Panc1 (cell line): ENCODE measurements at regions not wholly inside any gene's neighbourhood (a gene's known extent, or its start where the extent isn't known, plus 50 kb on each side); places are given as distances from the start of the nearest gene placed in this dataset.

Experiments used
- ATAC-seq: fragments of 200-7000 bp; cut with Tn5 transposase; 2 replicates; pipeline ENCODE4 v1.9.1; 2020; ENCODE audit warnings: mild to moderate bottlenecking, moderate library complexity
- BruUV-seq: library from RNA; stranded (reverse); fragments of 400-500 nt; replicated peaks from 2 replicates; lab custom pipeline; 2021; lab: Mats Ljungman, UMichigan
- CTCF ChIA-PET: fragments of 300-600 bp; sonication (Branson Sonifier 250); formaldehyde crosslinking; loops from one replicate; lab custom pipeline; 2022; ENCODE audit warnings: antibody characterized with exemption; lab: Charles Lee
- POLR2A ChIA-PET: fragments of 300-600 bp; sonication (Branson Sonifier 250); formaldehyde crosslinking; loops from one replicate; lab custom pipeline; 2022; ENCODE audit warnings: antibody characterized with exemption; lab: Charles Lee
- DNase-seq: peaks from one replicate; pipeline ENCODE4 v3.0.0-alpha.2; 2010; ENCODE audit warnings: low read depth, low spot score
- H3K27ac ChIP-seq: 2 replicates; pipeline ENCODE4 v1.5.1; 2011; ENCODE audit warnings: mild to moderate bottlenecking, low read length, inconsistent platforms
- H3K27me3 ChIP-seq: fragments of 200-500 bp; sonication (Bioruptor generic); 2 replicates; pipeline ENCODE4 v1.6.0; 2014; ENCODE audit warnings: low read length, inconsistent platforms; ENCODE audit not compliant: control insufficient read depth, insufficient read depth
- H3K36me3 ChIP-seq: fragments of 200-500 bp; sonication (Bioruptor generic); 2 replicates; pipeline ENCODE4 v1.5.1; 2014; ENCODE audit warnings: inconsistent platforms, mild to moderate bottlenecking, low read length, moderate library complexity; ENCODE audit not compliant: control insufficient read depth, insufficient read depth
- H3K4me1 ChIP-seq: 2 replicates; pipeline ENCODE4 v1.5.1; 2011; ENCODE audit warnings: inconsistent platforms, mild to moderate bottlenecking, low read length, moderate library complexity; ENCODE audit not compliant: control insufficient read depth, insufficient read depth
- H3K4me3 ChIP-seq, 2 experiments: 2 replicates each; pipeline ENCODE4 v1.5.1; 2011 to 2012; ENCODE audit warnings: low read depth in 2 of 2, low read length in 2 of 2, mild to moderate bottlenecking in 2 of 2, inconsistent platforms in 1 of 2, moderate library complexity in 1 of 2
- H3K9me3 ChIP-seq: fragments of 200-500 bp; sonication (Bioruptor generic); 2 replicates; pipeline ENCODE4 v1.5.1; 2014; ENCODE audit warnings: low read depth, mild to moderate bottlenecking, inconsistent platforms, low read length, moderate library complexity; ENCODE audit not compliant: control insufficient read depth, insufficient read depth
- POLR2AphosphoS5 ChIP-seq: IDR thresholded peaks from 2 replicates; pipeline ENCODE4 v1.6.1; 2012; ENCODE audit warnings: mild to moderate bottlenecking, low read depth, low read length, moderate library complexity
- SIN3A ChIP-seq: IDR thresholded peaks from 2 replicates; pipeline ENCODE4 v1.6.1; 2012; ENCODE audit warnings: low read depth, mild to moderate bottlenecking, low read length, moderate library complexity, borderline replicate concordance; ENCODE audit not compliant: insufficient read depth
- TCF7L2 ChIP-seq: IDR thresholded peaks from 2 replicates; pipeline ENCODE4 v1.6.1; 2011; ENCODE audit warnings: mild to moderate bottlenecking, low read depth, low read length, inconsistent platforms
- in situ Hi-C: cut with HindIII; loops from 2 replicates; pipeline ENCODE4 v1.10.0; 2016; ENCODE audit warnings: low sequenced_read_pairs, low pct_unique_long_range_greater_than_20kb
- intact Hi-C: fragments of 100-400 bp; cut with micrococcal nuclease; formaldehyde crosslinking; loops from one replicate; pipeline ENCODE4 v1.10.0; 2022; ENCODE audit not compliant: unreplicated experiment
- TF ChIP-seq, protein P1 (sequence below): fragments of 450-650 bp; IDR thresholded peaks from 2 replicates; pipeline ENCODE4 v1.5.1; 2017; ENCODE audit warnings: mild to moderate bottlenecking
- TF ChIP-seq, protein P2 (sequence below), 2 experiments: IDR thresholded peaks; 2 replicates each; pipeline ENCODE4 v1.6.1; 2011 to 2012; ENCODE audit warnings: low read depth in 2 of 2, control low read depth in 1 of 2, low read length in 1 of 2, mild to moderate bottlenecking in 1 of 2, moderate library complexity in 1 of 2; ENCODE audit not compliant: insufficient read depth in 1 of 2

DNA sequence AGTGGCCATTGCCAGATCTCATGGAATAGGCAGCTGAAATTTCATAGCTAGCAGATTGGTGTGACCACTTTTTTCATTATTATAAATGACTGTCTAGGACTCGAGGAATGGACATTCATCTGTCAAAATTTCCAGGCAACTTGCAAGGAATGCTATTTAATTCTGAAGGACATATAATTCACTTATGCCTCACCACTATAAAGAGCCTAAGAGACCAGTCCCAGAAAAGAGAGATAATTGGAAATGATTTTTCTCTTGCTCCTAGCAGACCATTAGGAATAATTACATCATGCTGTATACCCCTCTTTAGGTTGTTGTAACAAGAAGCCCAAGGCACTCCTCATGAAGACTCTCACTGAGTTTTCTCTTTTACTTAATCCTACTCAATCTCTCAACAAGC lies 557.4 kb upstream of the RAB6C start:
- TF ChIP-seq TCF7L2: no peak
- TF ChIP-seq, protein P1, sequence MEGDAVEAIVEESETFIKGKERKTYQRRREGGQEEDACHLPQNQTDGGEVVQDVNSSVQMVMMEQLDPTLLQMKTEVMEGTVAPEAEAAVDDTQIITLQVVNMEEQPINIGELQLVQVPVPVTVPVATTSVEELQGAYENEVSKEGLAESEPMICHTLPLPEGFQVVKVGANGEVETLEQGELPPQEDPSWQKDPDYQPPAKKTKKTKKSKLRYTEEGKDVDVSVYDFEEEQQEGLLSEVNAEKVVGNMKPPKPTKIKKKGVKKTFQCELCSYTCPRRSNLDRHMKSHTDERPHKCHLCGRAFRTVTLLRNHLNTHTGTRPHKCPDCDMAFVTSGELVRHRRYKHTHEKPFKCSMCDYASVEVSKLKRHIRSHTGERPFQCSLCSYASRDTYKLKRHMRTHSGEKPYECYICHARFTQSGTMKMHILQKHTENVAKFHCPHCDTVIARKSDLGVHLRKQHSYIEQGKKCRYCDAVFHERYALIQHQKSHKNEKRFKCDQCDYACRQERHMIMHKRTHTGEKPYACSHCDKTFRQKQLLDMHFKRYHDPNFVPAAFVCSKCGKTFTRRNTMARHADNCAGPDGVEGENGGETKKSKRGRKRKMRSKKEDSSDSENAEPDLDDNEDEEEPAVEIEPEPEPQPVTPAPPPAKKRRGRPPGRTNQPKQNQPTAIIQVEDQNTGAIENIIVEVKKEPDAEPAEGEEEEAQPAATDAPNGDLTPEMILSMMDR: no peak
- TF ChIP-seq SIN3A: no peak
- TF ChIP-seq, protein P2, sequence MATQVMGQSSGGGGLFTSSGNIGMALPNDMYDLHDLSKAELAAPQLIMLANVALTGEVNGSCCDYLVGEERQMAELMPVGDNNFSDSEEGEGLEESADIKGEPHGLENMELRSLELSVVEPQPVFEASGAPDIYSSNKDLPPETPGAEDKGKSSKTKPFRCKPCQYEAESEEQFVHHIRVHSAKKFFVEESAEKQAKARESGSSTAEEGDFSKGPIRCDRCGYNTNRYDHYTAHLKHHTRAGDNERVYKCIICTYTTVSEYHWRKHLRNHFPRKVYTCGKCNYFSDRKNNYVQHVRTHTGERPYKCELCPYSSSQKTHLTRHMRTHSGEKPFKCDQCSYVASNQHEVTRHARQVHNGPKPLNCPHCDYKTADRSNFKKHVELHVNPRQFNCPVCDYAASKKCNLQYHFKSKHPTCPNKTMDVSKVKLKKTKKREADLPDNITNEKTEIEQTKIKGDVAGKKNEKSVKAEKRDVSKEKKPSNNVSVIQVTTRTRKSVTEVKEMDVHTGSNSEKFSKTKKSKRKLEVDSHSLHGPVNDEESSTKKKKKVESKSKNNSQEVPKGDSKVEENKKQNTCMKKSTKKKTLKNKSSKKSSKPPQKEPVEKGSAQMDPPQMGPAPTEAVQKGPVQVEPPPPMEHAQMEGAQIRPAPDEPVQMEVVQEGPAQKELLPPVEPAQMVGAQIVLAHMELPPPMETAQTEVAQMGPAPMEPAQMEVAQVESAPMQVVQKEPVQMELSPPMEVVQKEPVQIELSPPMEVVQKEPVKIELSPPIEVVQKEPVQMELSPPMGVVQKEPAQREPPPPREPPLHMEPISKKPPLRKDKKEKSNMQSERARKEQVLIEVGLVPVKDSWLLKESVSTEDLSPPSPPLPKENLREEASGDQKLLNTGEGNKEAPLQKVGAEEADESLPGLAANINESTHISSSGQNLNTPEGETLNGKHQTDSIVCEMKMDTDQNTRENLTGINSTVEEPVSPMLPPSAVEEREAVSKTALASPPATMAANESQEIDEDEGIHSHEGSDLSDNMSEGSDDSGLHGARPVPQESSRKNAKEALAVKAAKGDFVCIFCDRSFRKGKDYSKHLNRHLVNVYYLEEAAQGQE (IDR thresholded peaks at IDR 0.05; ENCODE audit: insufficient read depth in 1 of 2, low read depth in 2 of 2, low read length in 1 of 2): no peak
- no peak for TF ChIP-seq POLR2AphosphoS5
- in situ Hi-C loops: no loop called here
- ChIA-PET CTCF (no interaction called here), POLR2A (no interaction called here)
- no peak for ATAC-seq
- no peak overlapping the region for H3K27ac ChIP-seq
- no peaks in the 10 kb centered on the region; the same call in 1 of the 2 replicates for H3K27me3 ChIP-seq
- no peaks in the 10 kb centered on the region for H3K4me1 ChIP-seq
- H3K36me3 ChIP-seq: no peaks in the 10 kb centered on the region
- no TSS peak for BruUV-seq
- H3K9me3 ChIP-seq: no peaks in the 10 kb centered on the region
- no peak overlapping the region for H3K4me3 ChIP-seq
- intact Hi-C loops: no loop called here
- no peak for DNase-seq

DNA sequence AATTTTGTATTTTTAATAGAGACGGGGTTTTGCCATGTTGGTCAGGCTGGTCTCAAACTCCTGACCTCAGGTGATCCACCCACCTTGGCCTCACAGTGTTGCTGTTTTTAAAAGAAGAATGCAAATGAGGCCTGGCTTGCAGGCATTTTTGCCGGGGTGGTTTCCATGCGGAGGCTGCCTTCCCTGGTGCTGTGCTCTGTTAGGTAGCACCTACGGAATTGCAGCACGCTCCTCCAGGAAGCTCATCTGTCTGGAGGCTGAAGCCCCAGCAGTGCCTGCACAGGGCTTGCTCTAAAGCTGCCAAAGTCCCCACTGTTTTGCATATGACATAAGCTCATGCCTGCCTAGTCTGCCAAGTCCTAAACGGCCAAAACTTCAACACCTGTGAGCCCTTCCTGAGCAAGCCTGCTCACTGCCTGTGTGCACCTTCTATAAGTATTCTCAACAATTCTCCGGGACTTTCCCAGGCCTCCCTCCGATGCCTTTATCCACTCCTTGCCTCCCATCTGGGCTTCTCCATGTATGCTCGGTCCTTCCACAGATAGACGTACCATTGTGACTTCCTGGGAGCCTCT lies 551.3 kb upstream of the RAB6C start:
- ChIA-PET CTCF (no interaction called here), POLR2A (no interaction called here)
- H3K27me3 ChIP-seq: peaks cover 3% of the 10 kb centered on the region; the same call in 1 of the 2 replicates
- no peaks in the 10 kb centered on the region for H3K4me1 ChIP-seq
- intact Hi-C loops (no loop called here), in situ Hi-C loops (no loop called here)
- no peak for DNase-seq
- no peak for ATAC-seq
- TF ChIP-seq, protein P2 (IDR thresholded peaks at IDR 0.05; ENCODE audit: insufficient read depth in 1 of 2, low read depth in 2 of 2, low read length in 1 of 2): no peak
- TF ChIP-seq SIN3A: no peak
- no peak for TF ChIP-seq POLR2AphosphoS5
- TF ChIP-seq, protein P1: no peak
- H3K36me3 ChIP-seq: no peaks in the 10 kb centered on the region
- no peak overlapping the region for H3K27ac ChIP-seq
- H3K4me3 ChIP-seq: no peak overlapping the region
- no TSS peak for BruUV-seq
- no peaks in the 10 kb centered on the region for H3K9me3 ChIP-seq
